ENCODE measurements at regions not wholly inside any gene's neighbourhood (a gene's known extent, or its start where the extent isn't known, plus 50 kb on each side); places are given as distances from the start of the nearest gene placed in this dataset.

- no peak for TF ChIP-seq CTCF (IDR thresholded peaks at IDR 0.05)
- TF ChIP-seq POLR2A (IDR thresholded peaks at IDR 0.05): no peak
Measured at GRCh38 chr9:90507621-90508020, 135.0 kb downstream of the DIRAS2 start.

All from testis (tissue), 2 donors.